HCT116 (cell line): ENCODE measurements at regions not wholly inside any gene's neighbourhood (a gene's known extent, or its start where the extent isn't known, plus 50 kb on each side); places are given as distances from the start of the nearest gene placed in this dataset.

Experiments
- ATAC-seq: fragments of 200-7000 bp; cut with Tn5 transposase; 2 replicates; pipeline ENCODE4 v1.9.1; 2020; ENCODE audit warnings: mild to moderate bottlenecking, moderate library complexity
- BruUV-seq: library from RNA; stranded (reverse); fragments of 400-500 nt; replicated peaks from 2 replicates; lab custom pipeline; 2021; lab: Mats Ljungman, UMichigan
- CTCF ChIA-PET: fragments of 300-600 bp; sonication (Branson Sonifier 250); formaldehyde crosslinking; loops from one replicate; lab custom pipeline; 2021; ENCODE audit warnings: antibody characterized with exemption; lab: Charles Lee
- POLR2A ChIA-PET: fragments of 300-600, 350-600 bp; sonication (Branson Sonifier 250); formaldehyde crosslinking; loops from one replicate; lab custom pipeline; 2021; ENCODE audit warnings: antibody characterized with exemption; lab: Charles Lee
- RAD21 ChIA-PET, 2 experiments: fragments of 300-600 bp; sonication (Branson Sonifier 250); formaldehyde crosslinking; loops; one replicate each; lab custom pipeline; 2023; ENCODE audit warnings: low total read pairs in 2 of 2; ENCODE audit not compliant: uncharacterized antibody in 2 of 2, unreplicated experiment in 2 of 2, low non-redundant PET in 1 of 2; lab: Charles Lee
- DNase-seq: peaks from one replicate; pipeline ENCODE4 v3.0.0-alpha.2; 2010; ENCODE audit warnings: low read depth, low spot score
- H2AFZ ChIP-seq: fragments of 200-600 bp; shearing (Covaris generic), sonication (generic); 2 replicates; pipeline ENCODE4 v1.6.1; 2017; ENCODE audit warnings: low read depth, mixed run types, mixed read lengths, antibody characterized with exemption, low read length; ENCODE audit not compliant: poor library complexity, severe bottlenecking
- H3K27ac ChIP-seq: 2 replicates; pipeline ENCODE4 v1.5.1; 2012; ENCODE audit warnings: low read depth, low read length
- H3K27me3 ChIP-seq: fragments of 200-600 bp; sonication (generic); 2 replicates; pipeline ENCODE4 v1.6.1; 2016; ENCODE audit warnings: mixed run types, low read length, mixed read lengths; ENCODE audit not compliant: insufficient read depth
- H3K36me3 ChIP-seq, 2 experiments: fragments of 200-500 bp in 1 of 2; fragments of 200-600 bp in 1 of 2; sonication (Bioruptor generic) in 1 of 2; sonication (generic) in 1 of 2; 2 replicates each; pipeline versions ENCODE4 v1.5.1 to v1.6.1; 2014 to 2016; ENCODE audit warnings: low read length in 2 of 2, inconsistent platforms in 1 of 2, mixed read lengths in 1 of 2, mixed run types in 1 of 2; ENCODE audit not compliant: insufficient read depth in 2 of 2, control insufficient read depth in 1 of 2
- H3K4me1 ChIP-seq, 2 experiments: fragments of 200-600 bp in 1 of 2; sonication (generic) in 1 of 2; 2 replicates each; pipeline versions ENCODE4 v1.5.1 to v1.6.1; 2012 to 2017; ENCODE audit warnings: low read length in 2 of 2, inconsistent platforms in 1 of 2, mild to moderate bottlenecking in 1 of 2, mixed read lengths in 1 of 2, mixed run types in 1 of 2, moderate library complexity in 1 of 2; ENCODE audit not compliant: insufficient read depth in 2 of 2, control insufficient read depth in 1 of 2
- H3K4me2 ChIP-seq: fragments of 200-600 bp; sonication (generic); 2 replicates; pipeline ENCODE4 v1.6.1; 2017; ENCODE audit warnings: mixed run types, low read length, mixed read lengths
- H3K4me3 ChIP-seq, 2 experiments: fragments of 200-600 bp in 1 of 2; sonication (generic) in 1 of 2; replicated peaks in 1 of 2; 2 replicates each; pipeline ENCODE4 v1.5.1; 2011 to 2016; ENCODE audit warnings: low read length in 2 of 2, control low read depth in 1 of 2, low read depth in 1 of 2, mild to moderate bottlenecking in 1 of 2, mixed read lengths in 1 of 2, mixed run types in 1 of 2
- H3K79me2 ChIP-seq: fragments of 200-600 bp; sonication (generic); 2 replicates; pipeline ENCODE4 v1.6.1; 2017; ENCODE audit warnings: mild to moderate bottlenecking, mixed run types, low read length, moderate library complexity, mixed read lengths; ENCODE audit not compliant: insufficient read depth
- H3K9ac ChIP-seq: fragments of 200-600 bp; sonication (generic); 2 replicates; pipeline ENCODE4 v1.6.1; 2016; ENCODE audit warnings: low read length, mixed read lengths
- H3K9me2 ChIP-seq: fragments of 200-600 bp; sonication (generic), shearing (Covaris generic); 2 replicates; pipeline ENCODE4 v1.6.1; 2017; ENCODE audit warnings: mixed run types, mild to moderate bottlenecking, moderate library complexity; ENCODE audit not compliant: insufficient read depth
- H3K9me3 ChIP-seq, 2 experiments: fragments of 200-500 bp in 1 of 2; fragments of 200-600 bp in 1 of 2; sonication (Bioruptor generic) in 1 of 2; sonication (generic) in 1 of 2; 2 replicates each; pipeline ENCODE4 v1.6.1; 2014 to 2017; ENCODE audit warnings: low read length in 2 of 2, mixed read lengths in 2 of 2, inconsistent platforms in 1 of 2, low read depth in 1 of 2, mild to moderate bottlenecking in 1 of 2, mixed run types in 1 of 2, moderate library complexity in 1 of 2; ENCODE audit not compliant: control insufficient read depth in 1 of 2, insufficient read depth in 1 of 2
- H4K20me1 ChIP-seq: fragments of 200-600 bp; sonication (generic), shearing (Covaris generic); 2 replicates; pipeline ENCODE4 v1.6.1; 2017; ENCODE audit warnings: mixed run types, mild to moderate bottlenecking, moderate library complexity; ENCODE audit not compliant: insufficient read depth
- CBX3 ChIP-seq: IDR thresholded peaks from 2 replicates; pipeline ENCODE4 v1.6.1; 2012; ENCODE audit warnings: low read depth
- CEBPB ChIP-seq: IDR thresholded peaks from 2 replicates; pipeline ENCODE4 v1.6.1; 2012; ENCODE audit warnings: low read depth
- EGR1 ChIP-seq: IDR thresholded peaks from 2 replicates; pipeline ENCODE4 v1.6.1; 2012; ENCODE audit warnings: low read depth
- ELF1 ChIP-seq: IDR thresholded peaks from 2 replicates; pipeline ENCODE4 v1.6.1; 2012; ENCODE audit warnings: low read depth, borderline replicate concordance
- EZH2 ChIP-seq: fragments of 200-600 bp; sonication (generic); IDR thresholded peaks from 2 replicates; pipeline ENCODE4 v1.6.1; 2017; ENCODE audit warnings: antibody characterized with exemption, mixed run types
- FOSL1 ChIP-seq: IDR thresholded peaks from 2 replicates; pipeline ENCODE4 v1.6.1; 2012; ENCODE audit warnings: low read depth
- JUND ChIP-seq: IDR thresholded peaks from 2 replicates; pipeline ENCODE4 v1.6.1; 2012
- POLR2A ChIP-seq: IDR thresholded peaks from 2 replicates; pipeline ENCODE4 v1.7.0; 2011; ENCODE audit warnings: borderline replicate concordance; ENCODE audit not compliant: insufficient read depth, insufficient read length; ENCODE audit errors: extremely low read depth
- POLR2AphosphoS5 ChIP-seq: IDR thresholded peaks from 2 replicates; pipeline ENCODE4 v1.6.1; 2011; ENCODE audit warnings: mild to moderate bottlenecking, low read depth, low read length, moderate library complexity
- RAD21 ChIP-seq: IDR thresholded peaks from 2 replicates; pipeline ENCODE4 v1.6.1; 2012; ENCODE audit warnings: low read depth, mild to moderate bottlenecking
- REST ChIP-seq: IDR thresholded peaks from 2 replicates; pipeline ENCODE4 v1.6.1; 2012; ENCODE audit warnings: low read depth
- TCF7L2 ChIP-seq: IDR thresholded peaks from 2 replicates; pipeline ENCODE4 v1.7.0; 2011; ENCODE audit warnings: borderline replicate concordance, inconsistent platforms; ENCODE audit not compliant: insufficient read depth, insufficient read length; ENCODE audit errors: extremely low read depth
- YY1 ChIP-seq: IDR thresholded peaks from 2 replicates; pipeline ENCODE4 v1.6.1; 2011; ENCODE audit warnings: low read length, low read depth, moderate library complexity, mild to moderate bottlenecking; ENCODE audit not compliant: insufficient replicate concordance; ENCODE audit errors: extremely low read depth
- ZNF274 ChIP-seq: fragments of 200-500 bp; sonication (Bioruptor generic); IDR thresholded peaks from 2 replicates; pipeline ENCODE4 v1.6.1; 2014; ENCODE audit warnings: mild to moderate bottlenecking, low read depth, low read length, inconsistent platforms
- intact Hi-C: fragments of 100-400 bp; cut with micrococcal nuclease; formaldehyde crosslinking; loops from 2 replicates; pipeline ENCODE4 v1.10.0; 2022
- TF ChIP-seq, protein P1 (sequence below): IDR thresholded peaks from 2 replicates; pipeline ENCODE4 v1.6.1; 2012
- TF ChIP-seq, protein P2 (sequence below): IDR thresholded peaks from 2 replicates; pipeline ENCODE4 v1.6.1; 2011; ENCODE audit warnings: mild to moderate bottlenecking, low read length, moderate library complexity; ENCODE audit not compliant: insufficient replicate concordance; ENCODE audit errors: extremely low read depth

DNA sequence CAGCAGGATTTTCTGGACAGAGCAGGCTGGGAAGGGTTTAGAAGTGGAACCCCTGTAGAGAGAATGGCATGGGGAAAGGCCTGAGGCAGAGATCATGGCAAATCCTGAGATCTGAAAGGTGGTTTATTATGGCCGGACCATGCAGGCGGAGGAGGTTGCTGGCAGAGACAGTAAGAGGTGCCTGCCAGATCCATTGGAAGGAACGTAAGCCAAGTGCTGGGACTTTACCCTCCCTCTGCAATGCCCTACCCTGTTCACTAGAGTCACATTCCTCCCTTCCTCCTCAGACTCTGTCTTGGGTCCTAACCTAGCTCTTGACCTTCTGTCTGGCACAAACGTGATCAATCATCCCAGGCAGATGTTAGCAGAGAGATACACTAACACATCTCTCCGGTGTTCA is 66.4 kb upstream of the SLC22A23 start:
- H3K9ac ChIP-seq, result no peak overlapping the region
- no peaks in the 10 kb centered on the region for H4K20me1 ChIP-seq
- H3K27me3 ChIP-seq, result no peaks in the 10 kb centered on the region; the same call in 1 of the 2 replicates
- DNase-seq (no peak), ATAC-seq (no peak)
- ChIA-PET POLR2A (no interaction called here), RAD21 (no interaction called here), CTCF (no interaction called here)
- H3K4me1 ChIP-seq, result peaks cover 6 to 9% of the 10 kb centered on the region in 2 experiments
- no TSS peak for BruUV-seq
- H3K9me3 ChIP-seq, result no peaks in the 10 kb centered on the region
- no peaks in the 10 kb centered on the region for H3K36me3 ChIP-seq
- no peak overlapping the region for H2AFZ ChIP-seq
- H3K9me2 ChIP-seq, result no peaks in the 10 kb centered on the region
- TF ChIP-seq REST (no peak), EGR1 (no peak), POLR2A (no peak), CEBPB (no peak), ELF1 (no peak), JUND (no peak)
- H3K4me2 ChIP-seq, result no peak overlapping the region
- intact Hi-C loops, result no loop called here
- H3K27ac ChIP-seq, result no peak overlapping the region
- H3K79me2 ChIP-seq, result no peaks in the 10 kb centered on the region
- H3K4me3 ChIP-seq, result no peak overlapping the region

DNA sequence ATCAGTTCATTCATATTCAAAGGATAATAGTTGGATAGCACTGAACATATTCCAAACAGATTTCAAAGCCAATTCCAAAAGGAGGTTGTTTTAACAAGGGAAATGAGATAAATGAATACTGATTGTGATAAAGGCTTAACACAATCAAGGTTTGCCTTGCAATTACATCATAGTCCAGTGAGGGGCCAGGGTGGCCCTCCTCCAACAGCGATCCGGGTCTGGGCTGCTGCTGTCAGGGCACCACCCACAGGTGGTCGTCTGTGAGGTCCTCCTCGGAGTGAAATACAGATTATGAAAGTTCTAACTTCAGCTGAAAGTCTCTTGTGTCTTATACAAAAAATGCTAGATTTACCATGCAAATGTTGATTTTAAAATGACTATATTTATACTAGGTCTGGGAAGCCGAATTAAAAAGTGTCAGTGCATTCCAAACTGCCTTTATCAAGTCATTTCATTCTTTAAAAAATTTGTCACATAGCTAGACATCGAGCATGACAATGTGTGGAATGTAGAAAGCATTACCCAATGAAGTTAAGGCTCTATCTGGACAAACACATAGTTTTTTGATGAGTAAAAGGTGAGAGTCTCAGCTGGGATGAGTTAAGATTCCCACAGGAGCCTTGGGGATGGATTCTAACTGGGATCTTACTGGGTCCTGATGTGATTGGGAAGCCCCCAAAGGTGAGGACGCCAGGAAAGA is 65.9 kb upstream of the SLC22A23 start:
- DNase-seq, result no peak
- H3K27ac ChIP-seq, result no peak overlapping the region
- H3K4me1 ChIP-seq, result peaks cover 11 to 14% of the 10 kb centered on the region in 2 experiments
- intact Hi-C loops, result no loop called here
- ChIA-PET POLR2A (no interaction called here), CTCF (no interaction called here), RAD21 (no interaction called here)
- no peaks in the 10 kb centered on the region for H3K9me2 ChIP-seq
- ATAC-seq, result no peak
- H3K79me2 ChIP-seq, result no peaks in the 10 kb centered on the region
- H2AFZ ChIP-seq, result no peak overlapping the region
- no TSS peak for BruUV-seq
- no peak overlapping the region for H3K9ac ChIP-seq
- no peak overlapping the region for H3K4me2 ChIP-seq
- H3K4me3 ChIP-seq, result no peak overlapping the region
- H3K36me3 ChIP-seq, result no peaks in the 10 kb centered on the region
- no peaks in the 10 kb centered on the region for H3K9me3 ChIP-seq
- no peaks in the 10 kb centered on the region; the same call in 1 of the 2 replicates for H3K27me3 ChIP-seq
- H4K20me1 ChIP-seq, result no peaks in the 10 kb centered on the region
- TF ChIP-seq RAD21, result no peak
- TF ChIP-seq ZNF274, result no peak
- TF ChIP-seq TCF7L2, result no peak
- no peak for TF ChIP-seq CBX3
- TF ChIP-seq, protein P1, sequence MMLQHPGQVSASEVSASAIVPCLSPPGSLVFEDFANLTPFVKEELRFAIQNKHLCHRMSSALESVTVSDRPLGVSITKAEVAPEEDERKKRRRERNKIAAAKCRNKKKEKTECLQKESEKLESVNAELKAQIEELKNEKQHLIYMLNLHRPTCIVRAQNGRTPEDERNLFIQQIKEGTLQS, result no peak
- no peak for TF ChIP-seq YY1
- TF ChIP-seq, protein P2, sequence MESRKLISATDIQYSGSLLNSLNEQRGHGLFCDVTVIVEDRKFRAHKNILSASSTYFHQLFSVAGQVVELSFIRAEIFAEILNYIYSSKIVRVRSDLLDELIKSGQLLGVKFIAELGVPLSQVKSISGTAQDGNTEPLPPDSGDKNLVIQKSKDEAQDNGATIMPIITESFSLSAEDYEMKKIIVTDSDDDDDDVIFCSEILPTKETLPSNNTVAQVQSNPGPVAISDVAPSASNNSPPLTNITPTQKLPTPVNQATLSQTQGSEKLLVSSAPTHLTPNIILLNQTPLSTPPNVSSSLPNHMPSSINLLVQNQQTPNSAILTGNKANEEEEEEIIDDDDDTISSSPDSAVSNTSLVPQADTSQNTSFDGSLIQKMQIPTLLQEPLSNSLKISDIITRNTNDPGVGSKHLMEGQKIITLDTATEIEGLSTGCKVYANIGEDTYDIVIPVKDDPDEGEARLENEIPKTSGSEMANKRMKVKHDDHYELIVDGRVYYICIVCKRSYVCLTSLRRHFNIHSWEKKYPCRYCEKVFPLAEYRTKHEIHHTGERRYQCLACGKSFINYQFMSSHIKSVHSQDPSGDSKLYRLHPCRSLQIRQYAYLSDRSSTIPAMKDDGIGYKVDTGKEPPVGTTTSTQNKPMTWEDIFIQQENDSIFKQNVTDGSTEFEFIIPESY, result no peak
- TF ChIP-seq EGR1, result no peak
- TF ChIP-seq POLR2AphosphoS5, result no peak
- TF ChIP-seq FOSL1, result no peak
- no peak for TF ChIP-seq EZH2
